Stomach smooth muscle (tissue), 2 donors: ENCODE measurements at regions not wholly inside any gene's neighbourhood (a gene's known extent, or its start where the extent isn't known, plus 50 kb on each side); places are given as distances from the start of the nearest gene placed in this dataset.

Experiments used
- H3K27ac ChIP-seq: one replicate; pipeline ENCODE4 v1.7.0; 2013; ENCODE audit warnings: mild to moderate bottlenecking, low read length, inconsistent platforms
- H3K27me3 ChIP-seq, 2 donors: one replicate each; pipeline ENCODE4 v1.7.0; 2013; ENCODE audit warnings: low read length in 2 of 2; ENCODE audit not compliant: insufficient read depth in 2 of 2, control insufficient read depth in 1 of 2
- H3K36me3 ChIP-seq, 2 donors: one replicate each; pipeline ENCODE4 v1.7.0; 2013; ENCODE audit warnings: low read length in 2 of 2; ENCODE audit not compliant: control insufficient read depth in 2 of 2, insufficient read depth in 2 of 2
- H3K4me1 ChIP-seq: one replicate; pipeline ENCODE4 v1.7.0; 2013; ENCODE audit warnings: low read length; ENCODE audit not compliant: control insufficient read depth, insufficient read depth
- H3K4me3 ChIP-seq, 2 donors: one replicate each; pipeline ENCODE4 v1.7.0; 2013; ENCODE audit warnings: low read length in 2 of 2
- H3K9ac ChIP-seq, 2 donors: one replicate each; pipeline ENCODE4 v1.7.0; 2013; ENCODE audit warnings: low read length in 2 of 2, mild to moderate bottlenecking in 1 of 2
- H3K9me3 ChIP-seq, 2 donors: one replicate each; pipeline ENCODE4 v1.7.0; 2013; ENCODE audit warnings: low read length in 2 of 2; ENCODE audit not compliant: control insufficient read depth in 2 of 2
- donor health status: healthy.
- donor health status: Pancreatic carcinoma.

- Histone ChIP-seq H3K27me3 (no peaks in the 10 kb centered on the region), H3K4me3 (no peak overlapping the region), H3K9me3 (no peaks in the 10 kb centered on the region), H3K36me3 (no peaks in the 10 kb centered on the region), H3K9ac (no peak overlapping the region), H3K4me1 (no peaks in the 10 kb centered on the region), H3K27ac (no peak overlapping the region)
Measured at GRCh38 chr2:78011251-78011650, 489.1 kb upstream of the LRRTM4 start.

DNA sequence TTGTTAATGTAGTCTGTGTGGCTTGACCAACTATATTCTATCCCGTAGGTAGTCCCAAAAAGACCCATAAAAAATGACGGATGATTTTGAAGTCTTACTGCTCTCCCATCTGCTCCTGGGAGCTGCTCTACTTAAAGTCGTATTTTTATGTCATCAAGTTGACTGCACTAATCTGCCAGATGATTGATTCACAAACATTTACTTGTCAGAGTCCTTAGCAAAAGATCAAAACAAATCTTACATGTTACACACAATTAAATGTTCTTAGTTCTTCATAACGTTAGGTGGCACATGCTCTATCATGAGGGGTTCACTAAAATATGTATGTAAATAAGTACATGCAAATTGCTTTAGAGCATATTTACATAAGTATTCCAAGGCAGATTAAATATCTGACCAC lies 498.3 kb upstream of the LRRTM4 start:
- no peaks in the 10 kb centered on the region for H3K9me3 ChIP-seq
- H3K27ac ChIP-seq: no peak overlapping the region
- no peaks in the 10 kb centered on the region for H3K4me1 ChIP-seq
- H3K36me3 ChIP-seq: no peaks in the 10 kb centered on the region
- no peaks in the 10 kb centered on the region for H3K27me3 ChIP-seq
- no peak overlapping the region for H3K4me3 ChIP-seq
- H3K9ac ChIP-seq: no peak overlapping the region

DNA sequence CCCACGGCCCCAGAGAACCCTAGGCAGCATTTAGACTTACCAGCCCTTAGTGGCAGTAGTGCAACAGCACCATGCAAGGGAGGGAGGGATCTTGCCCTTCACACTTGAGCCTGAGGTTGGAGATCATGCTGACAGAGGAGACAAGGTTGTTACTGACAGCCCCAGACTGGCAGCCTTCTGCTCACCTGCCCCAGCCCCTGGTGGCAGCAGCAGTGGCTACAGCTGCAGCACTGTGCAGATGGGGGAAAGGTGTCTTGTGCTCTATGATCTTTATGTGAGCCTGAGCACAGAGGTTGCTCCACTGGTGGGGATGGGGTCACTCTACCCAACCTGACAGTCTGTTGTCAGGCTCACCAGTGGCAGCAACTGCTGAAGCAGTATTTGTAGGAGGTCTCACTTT lies 501.2 kb upstream of the LRRTM4 start:
- Histone ChIP-seq H3K9me3 (no peaks in the 10 kb centered on the region), H3K36me3 (no peaks in the 10 kb centered on the region)

DNA sequence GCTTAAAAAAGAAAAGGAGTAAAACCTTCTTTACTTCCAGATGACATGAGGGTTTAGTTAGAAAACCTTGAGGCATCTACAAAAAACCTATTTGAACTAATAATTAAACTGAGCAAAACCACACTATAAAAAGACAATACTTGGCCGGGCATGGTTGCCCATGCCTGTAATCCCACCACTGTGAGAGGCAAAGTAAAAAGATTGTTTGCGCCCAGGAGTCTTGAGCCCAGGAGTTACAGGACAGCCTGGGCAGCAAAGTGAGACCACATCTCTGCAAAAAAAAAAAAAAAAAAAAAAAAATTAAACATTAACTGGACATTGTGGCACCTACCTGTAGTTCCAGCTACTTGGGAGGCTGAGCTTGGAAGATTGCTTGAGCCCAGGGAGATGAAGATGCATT lies 502.8 kb upstream of the LRRTM4 start:
- Histone ChIP-seq H3K9ac (no peak overlapping the region), H3K9me3 (peaks cover 5 to 6% of the 10 kb centered on the region in 2 donors), H3K4me1 (no peaks in the 10 kb centered on the region), H3K36me3 (no peaks in the 10 kb centered on the region), H3K27me3 (no peaks in the 10 kb centered on the region), H3K4me3 (no peak overlapping the region), H3K27ac (no peak overlapping the region)

More for the DNA sequence above, 501.2 kb upstream of the LRRTM4 start:
- Histone ChIP-seq H3K27me3 (no peaks in the 10 kb centered on the region), H3K4me3 (no peak overlapping the region), H3K4me1 (no peaks in the 10 kb centered on the region), H3K27ac (no peak overlapping the region), H3K9ac (no peak overlapping the region)

- H3K27ac ChIP-seq: no peak overlapping the region
- H3K36me3 ChIP-seq: no peaks in the 10 kb centered on the region
- no peaks in the 10 kb centered on the region for H3K4me1 ChIP-seq
- H3K27me3 ChIP-seq: no peaks in the 10 kb centered on the region
- peaks cover 5 to 6% of the 10 kb centered on the region in 2 donors for H3K9me3 ChIP-seq
- no peak overlapping the region for H3K4me3 ChIP-seq
- no peak overlapping the region for H3K9ac ChIP-seq
Measured at GRCh38 chr2:78029392-78029995, 507.3 kb upstream of the LRRTM4 start.

- no peak overlapping the region for H3K27ac ChIP-seq
- H3K9me3 ChIP-seq: peaks cover under 1 to 3% of the 10 kb centered on the region in 2 donors
- no peaks in the 10 kb centered on the region for H3K4me1 ChIP-seq
Measured at GRCh38 chr2:78034706-78035105, 512.5 kb upstream of the LRRTM4 start.

GRCh38 chr2:78035804-78036203 lies 513.6 kb upstream of the LRRTM4 start:
- Histone ChIP-seq H3K36me3 (no peaks in the 10 kb centered on the region), H3K9ac (no peak overlapping the region), H3K4me1 (no peaks in the 10 kb centered on the region), H3K27ac (no peak overlapping the region), H3K4me3 (no peak overlapping the region), H3K9me3 (no peaks in the 10 kb centered on the region), H3K27me3 (no peaks in the 10 kb centered on the region)

More at GRCh38 chr2:78034706-78035105, 512.5 kb upstream of the LRRTM4 start:
- Histone ChIP-seq H3K9ac (no peak overlapping the region), H3K4me3 (no peak overlapping the region), H3K36me3 (no peaks in the 10 kb centered on the region), H3K27me3 (no peaks in the 10 kb centered on the region)

DNA sequence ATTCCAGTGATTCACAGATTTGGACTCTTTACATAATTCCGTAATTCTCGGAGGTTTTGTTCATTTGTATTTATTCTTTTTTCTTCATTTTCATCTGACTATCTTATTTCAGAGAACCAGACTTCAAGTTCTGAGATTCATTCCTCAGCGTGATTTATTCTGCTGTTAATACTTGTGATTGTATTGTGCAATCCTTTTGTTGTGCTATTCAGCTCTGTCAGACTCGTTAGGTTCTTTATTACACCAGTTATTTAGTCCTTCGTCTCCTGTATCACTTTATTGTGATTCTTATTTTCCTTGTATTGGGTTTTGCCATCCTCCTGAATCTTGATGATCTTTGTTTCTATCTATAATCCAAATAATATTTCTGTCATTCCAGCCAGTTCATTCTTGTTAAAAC lies 529.3 kb upstream of the LRRTM4 start:
- Histone ChIP-seq H3K9me3 (peaks cover 0 to 5% of the 10 kb centered on the region in 2 donors), H3K36me3 (no peaks in the 10 kb centered on the region), H3K4me1 (no peaks in the 10 kb centered on the region)

GRCh38 chr2:78056976-78057375 lies 534.8 kb upstream of the LRRTM4 start:
- Histone ChIP-seq H3K36me3 (no peaks in the 10 kb centered on the region), H3K27me3 (no peaks in the 10 kb centered on the region), H3K4me1 (no peaks in the 10 kb centered on the region), H3K4me3 (no peak overlapping the region), H3K9ac (no peak overlapping the region), H3K27ac (no peak overlapping the region), H3K9me3 (no peaks in the 10 kb centered on the region)

More for the DNA sequence above, 529.3 kb upstream of the LRRTM4 start:
- H3K27ac ChIP-seq: no peak overlapping the region
- no peaks in the 10 kb centered on the region for H3K27me3 ChIP-seq
- no peak overlapping the region for H3K4me3 ChIP-seq
- H3K9ac ChIP-seq: no peak overlapping the region

DNA sequence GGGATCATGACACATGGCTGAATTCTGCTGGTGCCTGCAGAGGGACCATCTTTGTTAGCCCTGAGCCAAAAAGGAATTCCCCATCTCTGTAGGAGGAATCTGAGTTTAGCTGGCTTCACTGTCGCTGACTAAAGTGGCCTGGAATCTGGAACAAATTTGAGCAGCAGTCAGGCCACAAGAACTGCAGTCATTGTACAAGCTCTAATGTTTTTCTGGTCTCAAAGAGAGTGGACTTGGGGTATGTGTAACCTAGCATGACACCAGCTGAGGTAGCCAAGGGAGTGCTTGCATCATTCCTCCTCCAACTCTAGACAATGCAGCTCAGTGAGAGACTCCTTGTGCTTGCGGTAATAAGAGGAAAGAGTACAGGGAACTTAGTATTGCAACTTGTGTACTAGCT lies 539.1 kb upstream of the LRRTM4 start:
- Histone ChIP-seq H3K27me3 (no peaks in the 10 kb centered on the region), H3K36me3 (no peaks in the 10 kb centered on the region), H3K4me1 (no peaks in the 10 kb centered on the region), H3K9me3 (no peaks in the 10 kb centered on the region), H3K4me3 (no peak overlapping the region), H3K9ac (no peak overlapping the region), H3K27ac (no peak overlapping the region)

- Histone ChIP-seq H3K9ac (no peak overlapping the region), H3K4me3 (no peak overlapping the region), H3K9me3 (no peaks in the 10 kb centered on the region), H3K27me3 (no peaks in the 10 kb centered on the region), H3K36me3 (no peaks in the 10 kb centered on the region), H3K4me1 (no peaks in the 10 kb centered on the region), H3K27ac (no peak overlapping the region)
Measured at GRCh38 chr2:78061732-78062131, 539.6 kb upstream of the LRRTM4 start.
